HG03095 (cell line): ENCODE measurements at regions not wholly inside any gene's neighbourhood (a gene's known extent, or its start where the extent isn't known, plus 50 kb on each side); places are given as distances from the start of the nearest gene placed in this dataset.

Experiments
- ATAC-seq: cut with Tn5 transposase; IDR thresholded peaks from one replicate; pipeline ENCODE4 v1.9.1; 2021; ENCODE audit warnings: moderate library complexity; ENCODE audit not compliant: unreplicated experiment

DNA sequence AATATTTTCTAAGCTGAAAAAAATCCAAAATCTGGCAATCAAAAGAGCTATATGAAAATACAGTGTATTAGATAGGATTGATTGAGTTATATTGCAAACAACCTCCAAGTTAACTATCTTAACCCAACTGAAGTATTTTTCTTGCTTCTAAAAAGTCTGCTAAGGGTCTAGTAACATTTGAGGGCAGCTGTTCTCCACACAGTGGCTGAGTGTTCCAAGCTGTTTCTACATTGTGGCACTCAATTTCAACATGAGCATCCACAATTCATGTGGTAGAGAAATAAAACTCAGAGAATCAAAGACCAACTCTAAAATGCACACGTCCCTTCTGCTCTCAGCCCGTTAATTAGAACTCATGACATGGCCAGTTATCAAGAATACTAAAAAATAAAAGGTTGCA is 340.0 kb downstream of the C12orf50 start:
- no peak for ATAC-seq

DNA sequence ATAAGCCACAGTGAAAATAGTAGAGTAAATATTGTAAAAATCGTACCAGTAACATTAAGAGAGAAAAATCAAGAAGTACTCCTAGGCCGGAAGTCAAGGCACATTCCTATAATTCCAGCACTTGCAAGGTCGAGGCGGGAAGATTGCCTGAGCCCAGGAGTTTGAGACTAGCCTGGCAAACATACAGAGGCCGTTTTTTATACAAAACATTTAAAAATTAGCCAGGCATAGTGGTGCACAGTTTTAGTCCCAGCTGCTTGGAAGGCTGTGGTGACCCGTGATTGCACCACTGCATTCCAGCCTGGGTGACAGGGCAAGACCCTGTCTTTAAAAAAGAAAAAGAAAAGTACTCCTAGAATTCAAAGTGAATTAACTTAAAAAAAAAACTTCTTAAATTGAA is 341.8 kb downstream of the C12orf50 start:
- ATAC-seq, result no peak

DNA sequence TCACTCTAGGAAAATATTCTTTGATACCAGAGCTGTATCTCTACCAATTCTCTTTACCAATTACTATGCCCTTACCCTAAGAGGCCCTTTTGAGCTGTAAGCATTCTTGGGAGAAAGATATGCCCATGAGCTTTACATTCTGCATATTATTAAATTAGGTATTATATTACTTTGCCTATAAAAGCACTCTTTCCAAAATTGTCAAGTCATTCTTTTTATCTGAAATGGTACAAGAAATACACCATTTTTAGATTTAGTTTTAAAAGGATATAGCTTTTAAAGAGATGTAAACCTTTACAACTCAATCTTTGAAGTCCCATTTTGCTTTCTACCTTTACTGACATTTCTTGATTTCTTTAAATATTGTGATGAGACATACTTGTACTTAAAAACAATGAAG is 343.5 kb downstream of the C12orf50 start:
- ATAC-seq, result no peak

DNA sequence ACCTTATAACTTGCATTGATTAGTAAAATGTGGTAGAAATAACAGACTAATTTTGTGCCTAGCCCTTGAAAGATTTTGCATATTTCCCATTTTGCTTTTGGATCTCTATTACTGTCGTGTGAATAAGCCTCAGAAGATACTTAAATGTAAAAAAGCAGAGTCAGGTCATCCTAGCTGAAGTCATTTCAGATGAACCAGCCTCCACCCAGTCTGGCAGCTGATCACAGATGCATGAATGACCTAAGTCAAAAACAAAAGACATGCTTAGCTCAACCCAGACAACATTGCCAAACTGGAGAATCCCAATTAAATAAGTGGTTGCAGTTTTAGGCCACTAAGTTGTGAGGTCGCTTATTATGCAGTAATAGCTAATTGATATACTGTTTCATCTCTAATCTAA is 349.9 kb downstream of the C12orf50 start:
- no peak for ATAC-seq

DNA sequence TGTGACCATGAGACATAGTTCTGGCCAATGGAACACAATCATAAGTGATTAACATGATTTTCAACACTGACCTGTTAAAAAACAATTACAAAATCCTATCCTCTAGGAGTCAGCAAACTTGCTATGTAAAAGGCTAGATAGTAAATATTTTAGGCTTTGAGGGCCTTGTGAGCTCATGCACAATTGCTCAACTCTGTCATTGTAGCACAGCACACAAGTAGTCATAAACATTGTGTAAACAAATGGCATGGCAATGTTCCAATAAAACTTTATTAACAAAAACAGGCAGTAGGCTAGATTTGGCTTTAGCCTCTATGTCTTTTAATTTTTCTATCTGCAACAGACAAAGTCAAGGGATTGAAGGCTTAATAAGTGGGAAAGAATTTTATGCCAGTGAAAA is 350.7 kb downstream of the C12orf50 start:
- no peak for ATAC-seq

DNA sequence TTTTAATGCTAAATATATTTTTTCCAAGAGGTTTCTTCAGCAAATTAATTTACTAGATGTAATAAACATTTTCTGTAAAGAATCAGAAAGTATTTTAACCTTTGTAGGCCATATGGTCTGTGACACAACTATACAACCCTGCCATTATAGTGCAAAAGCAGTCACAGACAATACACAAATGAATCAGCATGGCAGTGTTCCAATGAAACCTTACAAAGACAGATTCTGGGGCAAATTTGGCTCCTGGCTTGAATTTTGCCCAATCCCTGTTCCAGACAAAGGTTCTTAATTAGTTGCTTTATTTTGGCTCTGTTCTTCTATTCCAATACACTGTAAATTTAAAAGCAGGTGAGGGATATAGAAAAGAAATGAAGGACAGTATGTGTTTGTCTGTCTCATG is 352.5 kb downstream of the C12orf50 start:
- no peak for ATAC-seq

DNA sequence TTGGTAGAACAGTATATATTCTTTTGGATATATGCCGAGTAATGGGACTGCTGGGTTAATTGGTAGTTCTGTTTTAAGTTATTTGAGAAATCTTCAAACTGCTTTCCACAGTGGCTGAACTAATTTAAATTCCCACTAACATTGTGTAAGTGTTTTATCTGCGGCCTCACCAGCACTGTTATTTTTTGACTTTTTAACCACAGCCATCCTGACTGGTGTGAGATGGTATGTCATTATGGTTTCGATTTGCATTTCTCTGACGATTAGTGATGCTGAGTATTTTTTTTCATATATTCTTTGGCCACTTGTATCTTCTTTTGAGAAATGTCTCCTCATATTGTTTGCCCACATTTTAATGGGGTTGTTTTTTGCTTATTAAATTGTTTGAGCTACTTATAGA is 357.4 kb downstream of the C12orf50 start:
- ATAC-seq, result no peak

DNA sequence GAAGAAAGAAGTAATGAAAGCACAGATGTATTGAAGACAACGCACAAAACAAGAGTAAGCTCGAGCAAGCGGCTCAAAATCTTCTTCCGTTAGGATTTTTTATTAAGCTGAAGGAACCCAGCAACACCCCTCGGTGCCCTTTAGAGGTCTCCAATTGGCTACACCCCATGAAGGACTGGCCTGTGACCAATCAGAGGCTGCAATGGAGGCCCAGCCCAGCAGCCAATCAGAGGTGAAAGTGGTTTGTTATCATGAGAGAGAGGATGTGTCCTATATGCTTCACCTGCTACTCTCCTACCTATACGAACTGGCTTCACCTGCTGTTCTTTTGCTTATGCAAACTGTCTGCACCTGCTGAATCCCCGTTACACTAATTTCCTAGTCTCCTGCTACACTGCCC is 358.8 kb downstream of the C12orf50 start:
- no peak for ATAC-seq

DNA sequence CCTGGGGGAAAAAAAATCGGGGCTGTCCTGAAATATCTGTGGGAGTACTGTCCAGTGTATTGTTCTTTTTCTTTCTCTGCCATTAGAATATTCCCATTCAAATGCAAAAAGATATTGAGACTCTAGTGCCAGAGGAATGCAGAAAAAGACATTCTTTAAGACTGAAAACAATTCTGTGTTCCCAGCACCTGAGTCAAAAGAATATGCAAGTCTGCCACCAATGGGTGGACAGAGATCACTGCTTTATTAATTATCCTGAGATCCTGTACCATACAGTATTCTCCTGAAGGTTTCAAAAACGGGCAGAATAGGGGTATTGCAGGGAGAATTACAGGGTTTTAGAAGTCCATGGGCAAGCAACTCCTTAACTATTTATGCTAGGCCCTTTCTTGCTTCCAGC is 361.8 kb downstream of the C12orf50 start:
- ATAC-seq, result no peak

DNA sequence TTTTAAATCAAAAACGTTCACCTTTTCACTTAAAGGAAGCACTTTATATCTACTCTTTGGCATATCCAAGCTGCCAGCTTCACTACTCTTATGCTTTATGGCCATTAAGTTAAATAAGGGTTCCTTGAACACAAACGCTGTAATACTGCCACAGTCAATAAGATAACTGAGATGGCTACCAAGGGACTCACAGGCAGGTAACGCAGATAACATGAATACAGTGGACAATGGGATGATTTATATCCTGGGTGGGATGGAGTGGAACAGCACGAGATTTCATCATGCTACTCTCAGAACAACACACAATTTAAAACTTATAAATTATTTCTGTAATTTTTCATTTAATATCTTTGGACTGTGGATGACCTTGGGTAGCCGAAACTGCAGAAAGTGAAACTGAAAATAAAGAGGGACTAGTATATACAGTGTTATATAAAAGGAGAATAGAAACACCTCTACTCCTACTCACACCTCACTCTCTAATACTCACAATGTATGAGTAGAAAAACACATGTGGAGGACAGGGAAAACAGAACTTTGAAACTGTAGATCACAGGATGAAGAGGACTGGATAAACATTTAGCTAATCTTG is 367.3 kb downstream of the C12orf50 start:
- ATAC-seq, result peak; percentile 82

DNA sequence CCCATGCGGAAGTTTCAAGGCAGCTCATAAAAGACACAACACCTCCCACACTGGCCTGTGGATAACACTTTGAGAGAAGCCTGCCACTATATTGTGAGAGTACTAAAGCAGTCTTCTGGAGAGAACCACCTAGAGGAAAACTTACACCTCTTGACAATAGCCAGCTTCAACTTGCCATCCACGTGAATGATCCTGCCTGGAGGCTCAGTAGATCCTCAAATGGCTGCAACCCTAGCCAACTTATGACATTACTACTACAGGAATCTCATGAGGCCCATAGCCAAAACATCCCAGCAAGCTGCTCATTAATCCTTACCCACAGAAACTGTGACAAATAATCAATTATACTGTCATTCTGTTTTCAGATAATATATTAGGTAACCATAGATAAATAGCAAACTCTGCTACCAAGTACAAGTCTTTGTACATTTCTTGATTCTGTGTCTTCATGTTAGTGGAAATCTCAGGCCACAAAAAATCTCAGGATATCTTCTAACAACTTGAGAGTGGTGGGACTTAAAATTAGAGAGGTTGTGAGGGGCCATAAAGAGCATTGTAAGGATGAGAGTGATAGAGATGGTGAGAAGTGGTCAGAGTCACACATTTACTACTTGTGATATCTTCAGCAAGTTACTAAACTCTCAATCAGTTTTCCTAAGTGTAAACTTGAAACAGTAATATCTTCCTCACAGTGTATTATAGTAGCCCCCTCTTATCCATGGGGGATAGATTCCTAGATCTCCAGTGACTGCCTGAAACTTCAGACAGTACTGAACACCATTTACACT is 368.0 kb downstream of the C12orf50 start:
- ATAC-seq, result no peak

DNA sequence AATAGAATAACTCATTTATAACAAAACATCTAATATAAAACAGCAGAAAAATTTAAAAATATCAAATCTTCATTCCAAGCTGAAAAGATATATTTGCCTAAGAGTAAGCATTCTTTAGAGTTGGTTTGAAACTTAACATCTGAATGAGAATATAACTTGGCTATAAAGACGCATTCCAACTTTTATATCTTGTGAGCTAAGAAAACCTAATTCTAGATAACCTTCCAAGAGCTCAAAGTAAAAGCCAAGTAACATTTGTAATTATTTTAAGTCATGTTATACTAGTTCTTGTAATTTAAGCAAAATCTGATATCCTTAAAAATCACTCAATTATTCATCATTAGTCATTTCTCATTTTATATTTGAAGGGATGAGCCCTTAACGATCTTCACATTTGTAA is 368.9 kb downstream of the C12orf50 start:
- no peak for ATAC-seq

DNA sequence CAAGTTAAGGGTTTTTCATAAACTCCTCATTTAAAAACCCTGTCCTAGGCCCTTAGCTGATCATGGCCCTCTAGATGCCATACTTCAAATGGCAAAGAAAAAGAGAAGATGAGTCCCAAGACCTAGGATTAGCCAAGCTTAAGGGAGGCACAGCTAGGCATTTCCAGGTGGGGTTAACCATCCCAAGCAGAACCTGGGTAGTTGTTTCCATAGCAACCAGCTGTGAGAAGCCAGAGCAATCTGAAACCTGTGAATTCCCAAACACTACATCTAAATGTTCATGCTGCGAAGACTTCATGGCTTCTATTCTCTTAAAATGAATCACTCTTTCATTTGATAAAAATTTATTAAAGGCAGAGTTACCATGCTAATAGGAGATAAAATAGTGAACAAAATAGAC is 372.9 kb downstream of the C12orf50 start:
- ATAC-seq, result no peak

DNA sequence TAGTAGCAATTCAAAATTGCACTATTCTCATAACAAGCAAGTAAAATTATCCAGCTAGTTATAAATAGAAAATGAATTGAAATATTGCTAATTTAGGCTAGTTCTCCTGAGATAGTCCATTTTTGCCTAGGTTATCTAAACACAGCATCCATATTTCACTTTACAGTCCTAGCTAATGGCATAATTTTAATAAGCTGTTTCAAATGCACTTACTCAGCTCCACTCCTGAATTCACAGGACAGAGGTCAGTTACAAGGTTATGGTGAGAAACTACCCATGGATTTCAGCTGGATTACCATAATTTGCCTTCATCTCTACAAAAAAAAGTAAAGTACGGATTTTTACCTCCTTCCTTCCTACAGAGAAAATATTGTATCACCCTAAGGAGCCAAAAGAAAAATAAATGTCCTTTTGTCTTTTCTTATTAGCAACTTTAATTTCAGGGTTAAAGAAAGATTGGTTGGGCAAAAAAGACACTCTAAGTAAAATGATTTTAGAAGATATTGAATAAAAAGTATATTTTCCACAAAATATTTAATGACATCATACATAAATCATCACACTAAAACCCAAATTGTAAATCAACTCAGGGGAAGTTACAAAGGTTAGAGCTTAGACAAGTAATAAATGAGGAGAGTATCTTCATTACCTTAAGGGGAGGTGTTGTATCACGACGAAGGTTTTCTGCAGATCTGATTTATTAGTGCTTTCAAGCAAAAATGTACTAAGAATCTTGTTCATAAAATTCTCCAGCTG is 377.4 kb downstream of the C12orf50 start:
- no peak for ATAC-seq

DNA sequence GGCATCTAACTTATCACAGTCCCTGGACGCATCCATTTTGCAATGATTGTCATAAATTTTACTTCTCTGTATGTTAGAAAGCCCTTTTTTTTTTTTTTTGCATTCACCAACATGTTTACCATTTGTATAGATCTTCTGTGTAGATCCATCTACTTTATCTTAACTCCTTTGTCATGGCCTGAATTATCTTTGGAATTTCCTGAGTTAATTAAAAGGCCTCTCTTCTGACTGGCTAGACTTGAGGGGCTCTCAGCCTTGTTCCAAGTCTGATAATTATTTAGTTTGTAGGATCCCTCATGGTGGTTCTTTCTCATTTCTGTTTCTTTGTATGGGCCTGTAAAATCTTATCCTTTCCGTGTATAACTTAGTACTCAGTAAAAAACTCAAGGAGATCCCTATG is 387.0 kb downstream of the C12orf50 start:
- no peak for ATAC-seq

DNA sequence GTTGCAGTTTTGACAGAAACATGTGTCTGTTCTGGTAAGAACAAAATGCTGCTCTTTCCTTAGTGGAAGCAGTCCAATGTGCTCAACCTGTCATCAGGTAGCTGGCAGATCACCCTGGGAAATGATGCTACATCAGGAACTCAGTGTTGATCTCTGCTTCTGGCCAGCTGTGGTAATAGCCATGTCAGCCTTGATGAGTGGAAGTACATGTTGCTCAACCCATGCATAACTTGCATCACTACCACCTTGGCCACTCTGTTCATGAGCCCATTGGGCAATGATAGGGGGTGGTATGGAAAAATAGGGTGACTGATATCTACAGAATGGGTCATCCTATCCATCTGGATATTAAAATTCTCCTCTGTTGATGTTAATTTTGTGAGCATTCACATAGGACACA is 411.0 kb downstream of the C12orf50 start:
- ATAC-seq, result no peak

DNA sequence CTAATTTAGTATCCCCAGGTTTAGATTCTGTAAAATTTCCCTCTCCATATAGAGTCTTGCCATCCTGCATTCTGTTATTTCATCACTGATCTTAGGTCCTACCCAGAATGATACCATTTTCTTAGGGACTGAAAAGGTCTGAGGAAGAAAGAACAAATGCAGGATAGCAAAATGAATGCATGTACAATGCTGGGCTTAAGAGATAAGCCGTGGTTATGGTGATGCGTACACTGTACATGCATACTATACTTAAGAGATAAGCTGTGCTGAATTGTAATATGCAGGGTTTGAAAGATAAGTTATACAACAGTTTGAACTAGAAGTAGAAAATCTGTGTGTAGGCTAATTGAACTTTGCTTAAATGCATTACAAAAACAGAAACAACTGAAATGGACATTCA is 416.2 kb downstream of the C12orf50 start:
- no peak for ATAC-seq

DNA sequence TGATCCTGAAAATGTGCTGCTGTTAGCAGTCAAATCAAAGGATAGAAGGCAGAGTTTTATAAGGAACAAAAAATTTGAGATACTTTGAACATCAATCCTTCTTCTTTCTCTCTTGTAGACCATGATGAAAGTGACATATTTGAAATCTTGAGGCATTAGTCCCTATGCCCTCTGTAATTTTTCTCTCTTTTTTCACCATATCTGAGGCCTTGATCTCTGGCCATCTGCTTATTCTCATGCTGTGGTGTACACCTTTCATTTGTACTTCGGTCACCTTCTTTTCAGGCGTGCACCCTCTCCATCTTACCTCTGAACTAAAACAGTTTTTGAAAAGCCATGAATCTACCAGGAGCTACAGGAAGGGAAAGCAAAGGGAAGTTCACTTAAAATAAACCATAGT is 420.9 kb downstream of the C12orf50 start:
- ATAC-seq, result no peak

DNA sequence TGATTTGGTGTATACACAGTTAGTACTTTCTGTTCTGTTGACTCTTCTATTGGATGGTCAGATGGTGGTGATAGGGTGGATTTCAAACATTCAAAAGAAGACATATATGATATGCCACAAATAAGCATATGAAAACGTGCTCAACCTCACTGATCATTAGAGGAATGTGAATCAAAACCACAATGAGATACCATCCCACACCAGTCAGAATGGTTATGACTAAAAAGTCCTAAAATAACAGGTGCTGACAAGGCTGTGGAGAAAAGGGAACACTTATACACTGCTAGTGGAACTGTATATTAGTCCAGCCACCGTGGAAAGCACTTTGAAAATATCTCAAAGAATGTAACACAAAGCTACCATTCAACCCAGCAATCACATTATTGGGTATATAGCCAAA is 425.5 kb downstream of the C12orf50 start:
- ATAC-seq, result no peak

DNA sequence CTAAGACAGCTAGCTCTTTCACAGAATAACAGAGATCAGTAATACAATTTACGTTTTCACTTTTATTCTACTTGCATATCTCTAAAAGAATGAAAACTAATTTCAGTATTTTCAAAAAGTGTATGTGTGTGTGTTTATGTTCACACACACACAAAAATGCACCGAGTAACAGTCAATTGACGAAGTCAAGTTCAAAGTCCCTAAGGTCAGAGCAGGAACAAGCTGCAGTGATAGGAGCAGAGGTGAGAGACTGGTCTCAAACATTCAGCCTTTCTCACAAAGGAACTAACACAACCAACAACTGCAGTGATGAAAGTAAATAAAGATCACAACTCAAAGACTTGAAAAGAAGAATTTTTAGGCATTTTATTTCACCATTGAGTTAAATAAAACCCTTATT is 429.7 kb downstream of the C12orf50 start:
- no peak for ATAC-seq

DNA sequence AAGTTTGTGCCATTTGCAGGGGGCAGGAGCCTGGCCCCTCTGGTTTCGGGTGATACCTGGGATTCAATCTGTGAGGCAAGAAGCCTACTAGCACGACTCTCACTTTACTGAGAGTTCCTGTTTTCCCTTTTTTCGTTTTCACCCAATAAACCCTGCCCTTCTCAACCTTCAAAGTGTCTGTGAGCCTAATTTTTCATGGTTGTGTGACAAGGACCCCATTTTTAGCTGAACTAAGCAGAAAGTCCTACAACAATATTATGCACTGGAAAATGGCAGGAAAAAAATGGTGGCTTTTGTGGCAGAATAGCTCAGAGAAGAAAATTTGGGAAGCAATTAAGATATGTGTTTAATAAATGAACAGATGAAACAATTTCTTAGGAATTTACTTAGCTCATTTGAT is 432.1 kb downstream of the C12orf50 start:
- no peak for ATAC-seq

DNA sequence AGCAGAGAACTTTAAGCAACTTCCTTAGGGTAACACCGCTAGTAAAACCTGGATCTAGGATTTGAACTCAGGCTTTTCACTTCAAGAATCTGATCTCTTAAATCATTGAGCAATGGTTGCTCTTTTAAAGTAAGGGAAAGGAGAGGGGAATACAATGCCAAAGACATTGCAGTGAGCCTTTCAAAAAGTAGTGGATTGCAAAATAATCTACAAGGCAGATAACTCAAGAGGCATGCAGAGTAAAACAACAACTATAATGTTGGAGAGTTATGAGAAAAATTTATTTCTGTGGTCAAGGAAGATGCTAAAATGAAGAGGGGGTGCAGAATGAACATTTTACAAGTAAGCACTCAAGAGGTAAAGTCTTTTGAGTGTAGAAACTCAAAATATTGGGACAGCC is 432.6 kb downstream of the C12orf50 start:
- no peak for ATAC-seq
